Peyer's patch (tissue), 4 donors: ENCODE measurements at regions not wholly inside any gene's neighbourhood (a gene's known extent, or its start where the extent isn't known, plus 50 kb on each side); places are given as distances from the start of the nearest gene placed in this dataset.

Experiments used
- DNase-seq, 3 donors: peaks; one replicate each; pipeline ENCODE4 v3.0.0-alpha.2; 2017 to 2019
- H3K27ac ChIP-seq, 4 donors: fragments of 200-600 bp; sonication (generic); one replicate each; pipeline ENCODE4 v1.5.1; 2016 to 2019
- H3K27me3 ChIP-seq, 2 donors: fragments of 200-600 bp; sonication (generic); one replicate each; pipeline ENCODE4 v1.5.1; 2019
- H3K36me3 ChIP-seq, 3 donors: fragments of 200-600 bp; sonication (generic); one replicate each; pipeline ENCODE4 v1.5.1; 2016 to 2019
- H3K4me1 ChIP-seq, 4 donors: fragments of 200-600 bp; sonication (generic); one replicate each; pipeline ENCODE4 v1.5.1; 2016 to 2019
- H3K4me3 ChIP-seq, 4 donors: fragments of 200-600 bp; sonication (generic); 1 replicate in 3 of 4; 2 replicates in 1 of 4; pipeline ENCODE4 v1.5.1; 2016 to 2019; ENCODE audit warnings: mild to moderate bottlenecking in 1 of 4
- H3K9me3 ChIP-seq, 4 donors: fragments of 200-600 bp; sonication (generic); one replicate each; pipeline ENCODE4 v1.5.1; 2016 to 2019; ENCODE audit warnings: mild to moderate bottlenecking in 1 of 4
- CTCF ChIP-seq, 6 experiments: fragments of 450-650 bp in 4 of 6; fragments of 200-600 bp in 2 of 6; sonication (generic) in 1 of 6; IDR thresholded peaks; one replicate each; pipeline ENCODE4 v1.5.1; 2017 to 2019; ENCODE audit warnings: antibody characterized with exemption in 6 of 6, mild to moderate bottlenecking in 3 of 6, moderate library complexity in 1 of 6
- POLR2A ChIP-seq, 2 donors: fragments of 450-650 bp; IDR thresholded peaks; one replicate each; pipeline ENCODE4 v1.5.1; 2017; ENCODE audit warnings: antibody characterized with exemption in 2 of 2, mild to moderate bottlenecking in 2 of 2, moderate library complexity in 2 of 2

- Histone ChIP-seq H3K36me3 (no peaks in the 10 kb centered on the region), H3K27me3 (no peaks in the 10 kb centered on the region), H3K4me3 (no peak overlapping the region), H3K27ac (no peak overlapping the region), H3K9me3 (no peaks in the 10 kb centered on the region), H3K4me1 (no peaks in the 10 kb centered on the region)
- TF ChIP-seq POLR2A (IDR thresholded peaks at IDR 0.05) = no peak
- no peak for TF ChIP-seq CTCF (IDR thresholded peaks at IDR 0.05)
- no peak for DNase-seq
These were observed 477.1 kb upstream of the TCF4 start for GRCh38 chr18:56065086-56065485.

GRCh38 chr18:56062931-56063330 lies 474.9 kb upstream of the TCF4 start:
- no peak for TF ChIP-seq POLR2A (IDR thresholded peaks at IDR 0.05)
- TF ChIP-seq CTCF (IDR thresholded peaks at IDR 0.05) = no peak
- Histone ChIP-seq H3K4me1 (no peaks in the 10 kb centered on the region), H3K4me3 (no peak overlapping the region), H3K36me3 (no peaks in the 10 kb centered on the region), H3K27me3 (no peaks in the 10 kb centered on the region), H3K27ac (no peak overlapping the region), H3K9me3 (no peaks in the 10 kb centered on the region)
- DNase-seq = no peak

- H3K4me3 ChIP-seq = no peak overlapping the region
- TF ChIP-seq CTCF (IDR thresholded peaks at IDR 0.05) (no peak), POLR2A (IDR thresholded peaks at IDR 0.05) (no peak)
- no peak overlapping the region for H3K27ac ChIP-seq
- H3K27me3 ChIP-seq = no peaks in the 10 kb centered on the region
- no peak for DNase-seq
- H3K4me1 ChIP-seq = no peaks in the 10 kb centered on the region
- no peaks in the 10 kb centered on the region for H3K36me3 ChIP-seq
- H3K9me3 ChIP-seq = no peaks in the 10 kb centered on the region
These were observed 473.1 kb upstream of the TCF4 start for GRCh38 chr18:56060967-56061541.

- DNase-seq = no peak
- Histone ChIP-seq H3K27me3 (no peaks in the 10 kb centered on the region), H3K9me3 (peaks cover 0 to 12% (median 4%) of the 10 kb centered on the region in 4 donors), H3K4me3 (no peak overlapping the region), H3K36me3 (no peaks in the 10 kb centered on the region), H3K27ac (no peak overlapping the region), H3K4me1 (no peaks in the 10 kb centered on the region)
- TF ChIP-seq CTCF (IDR thresholded peaks at IDR 0.05) = no peak
- TF ChIP-seq POLR2A (IDR thresholded peaks at IDR 0.05) = no peak
These were observed 464.2 kb upstream of the TCF4 start for GRCh38 chr18:56052202-56052601.

GRCh38 chr18:56044239-56044638 lies 456.2 kb upstream of the TCF4 start:
- Histone ChIP-seq H3K36me3 (no peaks in the 10 kb centered on the region), H3K27ac (no peak overlapping the region), H3K4me3 (no peak overlapping the region), H3K27me3 (no peaks in the 10 kb centered on the region), H3K4me1 (no peaks in the 10 kb centered on the region), H3K9me3 (peaks cover 0 to 12% (median 4%) of the 10 kb centered on the region in 4 donors)
- no peak for DNase-seq
- TF ChIP-seq POLR2A (IDR thresholded peaks at IDR 0.05) = no peak
- no peak for TF ChIP-seq CTCF (IDR thresholded peaks at IDR 0.05)

DNA sequence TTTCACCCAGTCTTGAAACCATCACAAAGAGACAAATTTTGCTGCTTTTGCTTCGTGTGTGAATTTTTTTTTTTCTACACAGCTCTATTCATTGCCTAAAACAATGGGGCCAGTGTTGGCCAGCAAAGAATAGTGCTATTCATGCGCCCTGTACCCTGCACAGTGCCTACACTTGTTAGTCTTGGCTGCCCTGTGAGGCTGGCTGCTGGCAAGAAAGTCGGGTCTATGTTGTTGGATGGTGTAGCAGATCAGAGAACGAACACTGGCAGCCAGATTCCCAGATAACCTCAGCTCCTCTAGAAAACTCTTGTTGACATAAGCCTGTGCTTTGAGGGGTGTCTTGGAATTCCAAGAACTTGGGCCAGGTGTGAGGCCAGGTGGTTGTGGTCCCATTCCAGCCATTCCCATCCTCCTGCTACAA lies 455.7 kb upstream of the TCF4 start:
- DNase-seq = no peak
- Histone ChIP-seq H3K4me1 (no peaks in the 10 kb centered on the region), H3K27me3 (no peaks in the 10 kb centered on the region), H3K4me3 (no peak overlapping the region), H3K27ac (no peak overlapping the region), H3K36me3 (no peaks in the 10 kb centered on the region), H3K9me3 (peaks cover 0 to 8% (median 4%) of the 10 kb centered on the region in 4 donors)
- TF ChIP-seq POLR2A (IDR thresholded peaks at IDR 0.05) = no peak
- TF ChIP-seq CTCF (IDR thresholded peaks at IDR 0.05) = no peak
